HAP-1 (cell line): ENCODE measurements at regions not wholly inside any gene's neighbourhood (a gene's known extent, or its start where the extent isn't known, plus 50 kb on each side); places are given as distances from the start of the nearest gene placed in this dataset.
"Not testable (repeated sequence)": the region's sequence is repeated elsewhere in the genome, so short reads cannot be mapped to it uniquely, and the experiment has no call there.

Experiments
- DNase-seq, 2 experiments: peaks; one replicate each; pipeline ENCODE4 v3.0.0-alpha.2; 2016 to 2020; ENCODE audit warnings: low spot score in 2 of 2
- H3K27me3 ChIP-seq: fragments of 250-450 bp; sonication (Bioruptor Pico); 2 replicates; pipeline ENCODE4 v1.5.1; 2020; ENCODE audit warnings: low read depth, mild to moderate bottlenecking, moderate library complexity
- H3K36me3 ChIP-seq: fragments of 250-450 bp; sonication (Bioruptor Pico); replicated peaks from 2 replicates; pipeline ENCODE4 v1.5.1; 2020; ENCODE audit warnings: mild to moderate bottlenecking
- H3K4me1 ChIP-seq: fragments of 250-450 bp; sonication (Bioruptor Pico); 2 replicates; pipeline ENCODE4 v1.5.1; 2020; ENCODE audit warnings: mild to moderate bottlenecking
- H3K4me3 ChIP-seq: fragments of 250-450 bp; sonication (Bioruptor Pico); 2 replicates; pipeline ENCODE4 v1.5.1; 2020; ENCODE audit warnings: mild to moderate bottlenecking, moderate library complexity
- H3K9me3 ChIP-seq: fragments of 250-450 bp; sonication (Bioruptor Pico); 2 replicates; pipeline ENCODE4 v1.5.1; 2020; ENCODE audit warnings: mild to moderate bottlenecking, moderate library complexity
- in situ Hi-C: fragments of 300-500 bp; cut with MboI; formaldehyde crosslinking; loops from 3 replicates; pipeline ENCODE4 v1.14.3; 2020; ENCODE audit warnings: low sequenced_read_pairs, inconsistent platforms, mixed read lengths

- in situ Hi-C loops: no loop called here
- H3K4me3 ChIP-seq: no peak overlapping the region
These were observed 59.8 kb downstream of the ATOH1 start for GRCh38 chr4:93888308-93888707.

GRCh38 chr4:93888768-93889167, 60.2 kb downstream of the ATOH1 start:
- H3K9me3 ChIP-seq: no peaks in the 10 kb centered on the region
- in situ Hi-C loops: no loop called here
- H3K4me1 ChIP-seq: no peaks in the 10 kb centered on the region
- no peak overlapping the region for H3K4me3 ChIP-seq
- no peaks in the 10 kb centered on the region for H3K36me3 ChIP-seq
- DNase-seq: no peak
- no peaks in the 10 kb centered on the region for H3K27me3 ChIP-seq

More at GRCh38 chr4:93888308-93888707, 59.8 kb downstream of the ATOH1 start:
- Histone ChIP-seq H3K4me1 (no peaks in the 10 kb centered on the region), H3K9me3 (no peaks in the 10 kb centered on the region), H3K36me3 (no peaks in the 10 kb centered on the region), H3K27me3 (no peaks in the 10 kb centered on the region)
- no peak for DNase-seq

GRCh38 chr4:93891244-93891643, 62.7 kb downstream of the ATOH1 start:
- Histone ChIP-seq H3K4me3 (no peak overlapping the region), H3K36me3 (no peaks in the 10 kb centered on the region), H3K9me3 (no peaks in the 10 kb centered on the region), H3K4me1 (no peaks in the 10 kb centered on the region), H3K27me3 (no peaks in the 10 kb centered on the region)
- no peak for DNase-seq
- in situ Hi-C loops: loop anchor here (10.0 kb wide), 1 partner anchor 244 kb away; no protein-coding TSS in a partner anchor

GRCh38 chr4:93894995-93895394, 66.4 kb downstream of the ATOH1 start:
- Histone ChIP-seq H3K27me3 (no peaks in the 10 kb centered on the region), H3K4me3 (no peak overlapping the region), H3K36me3 (no peaks in the 10 kb centered on the region), H3K9me3 (no peaks in the 10 kb centered on the region), H3K4me1 (peaks cover 5% of the 10 kb centered on the region)
- DNase-seq: no peak
- in situ Hi-C loops: loop anchor here (10.0 kb wide), 1 partner anchor 240 kb away; no protein-coding TSS in a partner anchor

- in situ Hi-C loops: loop anchor here (10.0 kb wide), 1 partner anchor 238 kb away; no protein-coding TSS in a partner anchor
- H3K4me1 ChIP-seq: peaks cover 5% of the 10 kb centered on the region
- no peaks in the 10 kb centered on the region for H3K36me3 ChIP-seq
- no peak for DNase-seq
- no peaks in the 10 kb centered on the region for H3K9me3 ChIP-seq
- no peaks in the 10 kb centered on the region for H3K27me3 ChIP-seq
- H3K4me3 ChIP-seq: no peak overlapping the region
These were observed 68.0 kb downstream of the ATOH1 start for GRCh38 chr4:93896516-93896915.

GRCh38 chr4:93897559-93897958, 69.0 kb downstream of the ATOH1 start:
- DNase-seq: peak; percentile 14 to 80

GRCh38 chr4:93908778-93909177, 80.2 kb downstream of the ATOH1 start:
- in situ Hi-C loops: no loop called here
- Histone ChIP-seq H3K9me3 (no peaks in the 10 kb centered on the region), H3K4me3 (no peak overlapping the region), H3K27me3 (no peaks in the 10 kb centered on the region), H3K36me3 (no peaks in the 10 kb centered on the region), H3K4me1 (no peaks in the 10 kb centered on the region)
- no peak for DNase-seq

More at GRCh38 chr4:93897559-93897958, 69.0 kb downstream of the ATOH1 start:
- Histone ChIP-seq H3K27me3 (no peaks in the 10 kb centered on the region), H3K36me3 (no peaks in the 10 kb centered on the region), H3K4me1 (peaks cover 5% of the 10 kb centered on the region), H3K4me3 (no peak overlapping the region), H3K9me3 (no peaks in the 10 kb centered on the region)
- in situ Hi-C loops: loop anchor here (10.0 kb wide), 1 partner anchor 237 kb away; no protein-coding TSS in a partner anchor

GRCh38 chr4:93911671-93912070, 83.1 kb downstream of the ATOH1 start:
- no peak for DNase-seq
- Histone ChIP-seq H3K9me3 (no peaks in the 10 kb centered on the region), H3K36me3 (no peaks in the 10 kb centered on the region), H3K27me3 (no peaks in the 10 kb centered on the region), H3K4me1 (no peaks in the 10 kb centered on the region), H3K4me3 (no peak overlapping the region)
- in situ Hi-C loops: no loop called here

GRCh38 chr4:93912146-93912545, 83.6 kb downstream of the ATOH1 start:
- Histone ChIP-seq H3K36me3 (no peaks in the 10 kb centered on the region), H3K9me3 (no peaks in the 10 kb centered on the region), H3K4me1 (no peaks in the 10 kb centered on the region), H3K27me3 (no peaks in the 10 kb centered on the region), H3K4me3 (no peak overlapping the region)
- in situ Hi-C loops: no loop called here
- no peak for DNase-seq

- in situ Hi-C loops: no loop called here
- no peak for DNase-seq
- Histone ChIP-seq H3K4me1 (no peaks in the 10 kb centered on the region), H3K9me3 (no peaks in the 10 kb centered on the region), H3K36me3 (no peaks in the 10 kb centered on the region), H3K27me3 (no peaks in the 10 kb centered on the region), H3K4me3 (no peak overlapping the region)
These were observed 90.3 kb downstream of the ATOH1 start for GRCh38 chr4:93918856-93919255.

GRCh38 chr4:93923570-93923969, 95.0 kb downstream of the ATOH1 start:
- in situ Hi-C loops, DNase-seq, H3K4me1 ChIP-seq: not testable (repeated sequence)

GRCh38 chr4:93947286-93947685, 118.7 kb downstream of the ATOH1 start:
- in situ Hi-C loops: no loop called here
- Histone ChIP-seq H3K4me1 (peaks cover 28% of the 10 kb centered on the region), H3K36me3 (no peaks in the 10 kb centered on the region), H3K4me3 (no peak overlapping the region), H3K9me3 (no peaks in the 10 kb centered on the region), H3K27me3 (no peaks in the 10 kb centered on the region)
- DNase-seq: peak in 1 of 2 experiments; percentile 70

More at GRCh38 chr4:93923570-93923969, 95.0 kb downstream of the ATOH1 start:
- H3K27me3 ChIP-seq, H3K36me3 ChIP-seq, H3K9me3 ChIP-seq, H3K4me3 ChIP-seq: not testable (repeated sequence)

- H3K4me3 ChIP-seq, H3K9me3 ChIP-seq, H3K36me3 ChIP-seq, H3K27me3 ChIP-seq, DNase-seq, in situ Hi-C loops: not testable (repeated sequence)
- peaks cover 28% of the 10 kb centered on the region for H3K4me1 ChIP-seq
These were observed 121.7 kb downstream of the ATOH1 start for GRCh38 chr4:93950239-93950638.

GRCh38 chr4:93957186-93957585, 128.6 kb downstream of the ATOH1 start:
- H3K36me3 ChIP-seq: no peaks in the 10 kb centered on the region
- no peaks in the 10 kb centered on the region for H3K27me3 ChIP-seq
- no peak for DNase-seq
- in situ Hi-C loops: no loop called here
- no peaks in the 10 kb centered on the region for H3K4me1 ChIP-seq
- no peaks in the 10 kb centered on the region for H3K9me3 ChIP-seq
- H3K4me3 ChIP-seq: no peak overlapping the region

- in situ Hi-C loops: no loop called here
- Histone ChIP-seq H3K4me1 (no peaks in the 10 kb centered on the region), H3K27me3 (no peaks in the 10 kb centered on the region), H3K4me3 (no peak overlapping the region), H3K36me3 (no peaks in the 10 kb centered on the region), H3K9me3 (no peaks in the 10 kb centered on the region)
- no peak for DNase-seq
These were observed 131.9 kb downstream of the ATOH1 start for GRCh38 chr4:93960450-93960849.
